ENCODE measurements at regions not wholly inside any gene's neighbourhood (a gene's known extent, or its start where the extent isn't known, plus 50 kb on each side); places are given as distances from the start of the nearest gene placed in this dataset.

- POLR2A ChIA-PET, result no interaction called here
- ATAC-seq, result no peak
- DNase-seq (ENCODE audit: low spot score), result no peak
- H3K4me3 Mint-ChIP-seq, result no peak overlapping the region
- H3K9me3 Mint-ChIP-seq, result no peaks in the 10 kb centered on the region
- CTCF ChIA-PET, result no interaction called here
- H3K4me1 Mint-ChIP-seq, result 0 out of 2 replicates have a peak, but pooled peaks cover 9% of the 10 kb centered on the region
- H3K27me3 Mint-ChIP-seq (ENCODE audit: low read depth), result no peaks in the 10 kb centered on the region
- TF ChIP-seq ZNF138 (CRISPR knock-in tag; conservative IDR thresholded peaks at IDR 0.05) (no peak), CBFB (CRISPR knock-in tag; IDR thresholded peaks at IDR 0.05; ENCODE audit: low read depth) (no peak)
- TF ChIP-seq, protein P1, sequence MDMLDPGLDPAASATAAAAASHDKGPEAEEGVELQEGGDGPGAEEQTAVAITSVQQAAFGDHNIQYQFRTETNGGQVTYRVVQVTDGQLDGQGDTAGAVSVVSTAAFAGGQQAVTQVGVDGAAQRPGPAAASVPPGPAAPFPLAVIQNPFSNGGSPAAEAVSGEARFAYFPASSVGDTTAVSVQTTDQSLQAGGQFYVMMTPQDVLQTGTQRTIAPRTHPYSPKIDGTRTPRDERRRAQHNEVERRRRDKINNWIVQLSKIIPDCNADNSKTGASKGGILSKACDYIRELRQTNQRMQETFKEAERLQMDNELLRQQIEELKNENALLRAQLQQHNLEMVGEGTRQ (CRISPR knock-in tag; IDR thresholded peaks at IDR 0.05), result no peak
- TF ChIP-seq, protein P2, sequence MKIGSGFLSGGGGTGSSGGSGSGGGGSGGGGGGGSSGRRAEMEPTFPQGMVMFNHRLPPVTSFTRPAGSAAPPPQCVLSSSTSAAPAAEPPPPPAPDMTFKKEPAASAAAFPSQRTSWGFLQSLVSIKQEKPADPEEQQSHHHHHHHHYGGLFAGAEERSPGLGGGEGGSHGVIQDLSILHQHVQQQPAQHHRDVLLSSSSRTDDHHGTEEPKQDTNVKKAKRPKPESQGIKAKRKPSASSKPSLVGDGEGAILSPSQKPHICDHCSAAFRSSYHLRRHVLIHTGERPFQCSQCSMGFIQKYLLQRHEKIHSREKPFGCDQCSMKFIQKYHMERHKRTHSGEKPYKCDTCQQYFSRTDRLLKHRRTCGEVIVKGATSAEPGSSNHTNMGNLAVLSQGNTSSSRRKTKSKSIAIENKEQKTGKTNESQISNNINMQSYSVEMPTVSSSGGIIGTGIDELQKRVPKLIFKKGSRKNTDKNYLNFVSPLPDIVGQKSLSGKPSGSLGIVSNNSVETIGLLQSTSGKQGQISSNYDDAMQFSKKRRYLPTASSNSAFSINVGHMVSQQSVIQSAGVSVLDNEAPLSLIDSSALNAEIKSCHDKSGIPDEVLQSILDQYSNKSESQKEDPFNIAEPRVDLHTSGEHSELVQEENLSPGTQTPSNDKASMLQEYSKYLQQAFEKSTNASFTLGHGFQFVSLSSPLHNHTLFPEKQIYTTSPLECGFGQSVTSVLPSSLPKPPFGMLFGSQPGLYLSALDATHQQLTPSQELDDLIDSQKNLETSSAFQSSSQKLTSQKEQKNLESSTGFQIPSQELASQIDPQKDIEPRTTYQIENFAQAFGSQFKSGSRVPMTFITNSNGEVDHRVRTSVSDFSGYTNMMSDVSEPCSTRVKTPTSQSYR (CRISPR knock-in tag; IDR thresholded peaks at IDR 0.05), result no peak
- no peak overlapping the region for H3K27ac Mint-ChIP-seq
- no peaks in the 10 kb centered on the region for H3K36me3 Mint-ChIP-seq
These were observed 1647.4 kb upstream of the PRR20A start for GRCh38 chr13:55493297-55493696.

DNA sequence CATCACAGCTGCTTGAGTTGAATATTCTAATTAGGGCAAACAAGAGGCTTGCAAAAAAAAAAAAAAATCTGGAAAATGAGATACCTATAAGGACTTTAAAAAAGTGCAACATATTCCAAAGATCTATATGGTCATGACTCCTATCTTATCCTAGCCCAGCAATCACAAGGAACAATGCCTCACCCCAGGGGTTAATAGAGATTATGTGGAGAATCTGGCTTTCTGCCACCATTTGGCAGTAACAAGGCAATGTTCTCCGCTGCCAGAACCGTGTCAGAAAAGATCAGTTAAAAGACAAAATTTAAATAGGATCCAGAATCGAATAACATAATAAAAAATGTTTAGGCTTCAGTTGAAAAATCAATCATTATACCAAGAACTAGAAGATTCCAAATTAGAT is 1643.2 kb upstream of the PRR20A start:
- ChIA-PET CTCF (no interaction called here), POLR2A (no interaction called here)
- no peaks in the 10 kb centered on the region for H3K27me3 Mint-ChIP-seq (ENCODE audit: low read depth)
- H3K27ac Mint-ChIP-seq, result no peak overlapping the region
- DNase-seq (ENCODE audit: low spot score) (no peak), ATAC-seq (no peak)
- H3K9me3 Mint-ChIP-seq, result no peaks in the 10 kb centered on the region
- H3K4me3 Mint-ChIP-seq, result no peak overlapping the region
- H3K36me3 Mint-ChIP-seq, result no peaks in the 10 kb centered on the region
- H3K4me1 Mint-ChIP-seq, result 0 out of 2 replicates have a peak, but pooled peaks cover 9% of the 10 kb centered on the region
- TF ChIP-seq, protein P3, sequence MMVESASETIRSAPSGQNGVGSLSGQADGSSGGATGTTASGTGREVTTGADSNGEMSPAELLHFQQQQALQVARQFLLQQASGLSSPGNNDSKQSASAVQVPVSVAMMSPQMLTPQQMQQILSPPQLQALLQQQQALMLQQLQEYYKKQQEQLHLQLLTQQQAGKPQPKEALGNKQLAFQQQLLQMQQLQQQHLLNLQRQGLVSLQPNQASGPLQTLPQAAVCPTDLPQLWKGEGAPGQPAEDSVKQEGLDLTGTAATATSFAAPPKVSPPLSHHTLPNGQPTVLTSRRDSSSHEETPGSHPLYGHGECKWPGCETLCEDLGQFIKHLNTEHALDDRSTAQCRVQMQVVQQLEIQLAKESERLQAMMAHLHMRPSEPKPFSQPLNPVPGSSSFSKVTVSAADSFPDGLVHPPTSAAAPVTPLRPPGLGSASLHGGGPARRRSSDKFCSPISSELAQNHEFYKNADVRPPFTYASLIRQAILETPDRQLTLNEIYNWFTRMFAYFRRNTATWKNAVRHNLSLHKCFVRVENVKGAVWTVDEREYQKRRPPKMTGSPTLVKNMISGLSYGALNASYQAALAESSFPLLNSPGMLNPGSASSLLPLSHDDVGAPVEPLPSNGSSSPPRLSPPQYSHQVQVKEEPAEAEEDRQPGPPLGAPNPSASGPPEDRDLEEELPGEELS (CRISPR knock-in tag; IDR thresholded peaks at IDR 0.05), result no peak
- TF ChIP-seq TCF7 (CRISPR knock-in tag; IDR thresholded peaks at IDR 0.05; ENCODE audit: low read depth) (no peak), SOX15 (CRISPR knock-in tag; IDR thresholded peaks at IDR 0.05) (no peak), ZNF263 (CRISPR knock-in tag; IDR thresholded peaks at IDR 0.05; ENCODE audit: low read depth) (no peak), ETV6 (CRISPR knock-in tag; IDR thresholded peaks at IDR 0.05) (no peak), AFF4 (CRISPR knock-in tag; IDR thresholded peaks at IDR 0.05; ENCODE audit: borderline replicate concordance) (no peak), GTF2I (CRISPR knock-in tag; conservative IDR thresholded peaks at IDR 0.05) (no peak), TP53 (CRISPR knock-in tag; IDR thresholded peaks at IDR 0.05) (no peak), ZNF232 (CRISPR knock-in tag; IDR thresholded peaks at IDR 0.05) (no peak), CTCF (IDR thresholded peaks at IDR 0.05) (no peak), ATF3 (CRISPR knock-in tag; conservative IDR thresholded peaks at IDR 0.05) (no peak), OVOL2 (CRISPR knock-in tag; IDR thresholded peaks at IDR 0.05; ENCODE audit: borderline replicate concordance) (no peak), IRF2 (CRISPR knock-in tag; IDR thresholded peaks at IDR 0.05; ENCODE audit: borderline replicate concordance, low read depth) (no peak), CBFB (CRISPR knock-in tag; IDR thresholded peaks at IDR 0.05; ENCODE audit: low read depth) (no peak), SMAD3 (CRISPR knock-in tag; IDR thresholded peaks at IDR 0.05; ENCODE audit: borderline replicate concordance) (no peak), ZNF396 (CRISPR knock-in tag; IDR thresholded peaks at IDR 0.05; ENCODE audit: borderline replicate concordance) (no peak), JUN (CRISPR knock-in tag; IDR thresholded peaks at IDR 0.05) (no peak)
- TF ChIP-seq, protein P4, sequence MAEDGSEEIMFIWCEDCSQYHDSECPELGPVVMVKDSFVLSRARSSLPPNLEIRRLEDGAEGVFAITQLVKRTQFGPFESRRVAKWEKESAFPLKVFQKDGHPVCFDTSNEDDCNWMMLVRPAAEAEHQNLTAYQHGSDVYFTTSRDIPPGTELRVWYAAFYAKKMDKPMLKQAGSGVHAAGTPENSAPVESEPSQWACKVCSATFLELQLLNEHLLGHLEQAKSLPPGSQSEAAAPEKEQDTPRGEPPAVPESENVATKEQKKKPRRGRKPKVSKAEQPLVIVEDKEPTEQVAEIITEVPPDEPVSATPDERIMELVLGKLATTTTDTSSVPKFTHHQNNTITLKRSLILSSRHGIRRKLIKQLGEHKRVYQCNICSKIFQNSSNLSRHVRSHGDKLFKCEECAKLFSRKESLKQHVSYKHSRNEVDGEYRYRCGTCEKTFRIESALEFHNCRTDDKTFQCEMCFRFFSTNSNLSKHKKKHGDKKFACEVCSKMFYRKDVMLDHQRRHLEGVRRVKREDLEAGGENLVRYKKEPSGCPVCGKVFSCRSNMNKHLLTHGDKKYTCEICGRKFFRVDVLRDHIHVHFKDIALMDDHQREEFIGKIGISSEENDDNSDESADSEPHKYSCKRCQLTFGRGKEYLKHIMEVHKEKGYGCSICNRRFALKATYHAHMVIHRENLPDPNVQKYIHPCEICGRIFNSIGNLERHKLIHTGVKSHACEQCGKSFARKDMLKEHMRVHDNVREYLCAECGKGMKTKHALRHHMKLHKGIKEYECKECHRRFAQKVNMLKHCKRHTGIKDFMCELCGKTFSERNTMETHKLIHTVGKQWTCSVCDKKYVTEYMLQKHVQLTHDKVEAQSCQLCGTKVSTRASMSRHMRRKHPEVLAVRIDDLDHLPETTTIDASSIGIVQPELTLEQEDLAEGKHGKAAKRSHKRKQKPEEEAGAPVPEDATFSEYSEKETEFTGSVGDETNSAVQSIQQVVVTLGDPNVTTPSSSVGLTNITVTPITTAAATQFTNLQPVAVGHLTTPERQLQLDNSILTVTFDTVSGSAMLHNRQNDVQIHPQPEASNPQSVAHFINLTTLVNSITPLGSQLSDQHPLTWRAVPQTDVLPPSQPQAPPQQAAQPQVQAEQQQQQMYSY (CRISPR knock-in tag; IDR thresholded peaks at IDR 0.05), result no peak
